PC-3 (cell line): ENCODE measurements at regions not wholly inside any gene's neighbourhood (a gene's known extent, or its start where the extent isn't known, plus 50 kb on each side); places are given as distances from the start of the nearest gene placed in this dataset.

Experiments used
- ATAC-seq: fragments of 200-7000 bp; cut with Tn5 transposase; 2 replicates; pipeline ENCODE4 v1.9.1; 2020; ENCODE audit warnings: mild to moderate bottlenecking, moderate library complexity
- BruUV-seq: library from RNA; stranded (reverse); fragments of 400-500 nt; replicated peaks from 2 replicates; lab custom pipeline; 2021; lab: Mats Ljungman, UMichigan
- CTCF ChIA-PET: fragments of 300-600 bp; sonication (Branson Sonifier 250); formaldehyde crosslinking; loops from one replicate; lab custom pipeline; 2022; ENCODE audit warnings: antibody characterized with exemption; lab: Charles Lee
- POLR2A ChIA-PET: fragments of 300-600 bp; sonication (Branson Sonifier 250); formaldehyde crosslinking; loops from one replicate; lab custom pipeline; 2022; ENCODE audit warnings: antibody characterized with exemption; ENCODE audit not compliant: unreplicated experiment; lab: Charles Lee
- DNase-seq: peaks from one replicate; pipeline ENCODE4 v3.0.0-alpha.2; 2015
- H2AFZ ChIP-seq: fragments of 300-600 bp; sonication (generic); 2 replicates; pipeline ENCODE4 v1.6.0; 2016; ENCODE audit warnings: antibody characterized with exemption, low read length
- H3F3A ChIP-seq: fragments of 300-600 bp; sonication (generic); one replicate; pipeline ENCODE4 v1.6.0; 2017; ENCODE audit warnings: antibody characterized with exemption, low read length, control low read depth, mild to moderate bottlenecking; ENCODE audit not compliant: unreplicated experiment
- H3K27ac ChIP-seq: fragments of 300-600 bp; sonication (generic); 2 replicates; pipeline ENCODE4 v1.5.1; 2016; ENCODE audit warnings: mild to moderate bottlenecking, low read length
- H3K27me3 ChIP-seq: fragments of 300-600 bp; sonication (generic); 2 replicates; pipeline ENCODE4 v1.6.1; 2016; ENCODE audit warnings: low read length, mixed read lengths
- H3K36me3 ChIP-seq: fragments of 300-600 bp; sonication (generic); 2 replicates; pipeline ENCODE4 v1.6.1; 2016; ENCODE audit warnings: low read depth, mixed run types, low read length, mixed read lengths
- H3K4me1 ChIP-seq: fragments of 300-600 bp; sonication (generic); 2 replicates; pipeline ENCODE4 v1.5.1; 2016; ENCODE audit warnings: low read length; ENCODE audit not compliant: insufficient read depth
- H3K4me2 ChIP-seq: fragments of 300-600 bp; sonication (generic); 2 replicates; pipeline ENCODE4 v1.6.0; 2016; ENCODE audit warnings: low read length
- H3K4me3 ChIP-seq: fragments of 300-600 bp; sonication (generic); 2 replicates; pipeline ENCODE4 v1.5.1; 2016; ENCODE audit warnings: mild to moderate bottlenecking, low read length, mixed read lengths
- H3K79me2 ChIP-seq: fragments of 300-600 bp; sonication (generic); 2 replicates; pipeline ENCODE4 v1.6.1; 2017; ENCODE audit warnings: low read length, mixed read lengths
- H3K9ac ChIP-seq: fragments of 300-600 bp; sonication (generic); 2 replicates; pipeline ENCODE4 v1.6.0; 2016; ENCODE audit warnings: mild to moderate bottlenecking, low read length
- H3K9me2 ChIP-seq: fragments of 300-600 bp; sonication (generic); replicated peaks from 2 replicates; pipeline ENCODE4 v1.6.1; 2016; ENCODE audit warnings: mixed run types, low read length, mixed read lengths
- H3K9me3 ChIP-seq: fragments of 300-600 bp; sonication (generic); 2 replicates; pipeline ENCODE4 v1.6.1; 2016; ENCODE audit warnings: low read length, mixed read lengths
- H4K20me1 ChIP-seq: fragments of 300-600 bp; sonication (generic); 2 replicates; pipeline ENCODE4 v1.6.1; 2016; ENCODE audit warnings: low read length, mixed read lengths
- EZH2 ChIP-seq: fragments of 300-600 bp; sonication (generic); IDR thresholded peaks from one replicate; pipeline ENCODE4 v1.6.1; 2017; ENCODE audit warnings: antibody characterized with exemption, mild to moderate bottlenecking, low read length; ENCODE audit not compliant: unreplicated experiment
- EZH2phosphoT487 ChIP-seq: fragments of 300-600 bp; sonication (generic); IDR thresholded peaks from 2 replicates; pipeline ENCODE4 v1.6.1; 2018; ENCODE audit warnings: mild to moderate bottlenecking, antibody characterized with exemption, low read length, borderline replicate concordance
- intact Hi-C: fragments of 100-400 bp; cut with micrococcal nuclease; formaldehyde crosslinking; loops from 2 replicates; pipeline ENCODE4 v1.9.0; 2023
- TF ChIP-seq, protein P1 (sequence below): fragments of 300-600 bp; sonication (generic); conservative IDR thresholded peaks from 2 replicates; pipeline ENCODE4 v1.5.1; 2017; ENCODE audit warnings: antibody characterized with exemption, low read depth, mild to moderate bottlenecking, low read length

DNA sequence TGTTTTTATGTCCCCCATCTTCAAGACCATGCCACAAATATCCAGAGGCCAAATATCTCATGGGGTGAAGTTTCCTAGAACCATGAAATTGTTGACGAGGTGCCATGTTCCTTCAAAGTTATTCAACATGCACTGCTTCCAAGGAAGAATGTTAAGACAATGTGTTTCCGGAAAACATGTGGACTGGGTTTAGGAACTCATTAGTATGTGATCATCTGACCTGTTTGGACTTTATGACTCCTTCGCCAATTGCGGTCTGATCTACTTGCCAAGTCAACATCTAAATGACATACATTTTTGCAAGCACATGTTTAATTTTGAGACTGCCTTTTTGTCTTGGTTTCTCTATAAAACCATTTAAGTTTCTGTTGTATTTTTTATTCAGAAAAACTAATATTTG lies 234.8 kb downstream of the MAF start:
- H3K27ac ChIP-seq, result no peak overlapping the region

DNA sequence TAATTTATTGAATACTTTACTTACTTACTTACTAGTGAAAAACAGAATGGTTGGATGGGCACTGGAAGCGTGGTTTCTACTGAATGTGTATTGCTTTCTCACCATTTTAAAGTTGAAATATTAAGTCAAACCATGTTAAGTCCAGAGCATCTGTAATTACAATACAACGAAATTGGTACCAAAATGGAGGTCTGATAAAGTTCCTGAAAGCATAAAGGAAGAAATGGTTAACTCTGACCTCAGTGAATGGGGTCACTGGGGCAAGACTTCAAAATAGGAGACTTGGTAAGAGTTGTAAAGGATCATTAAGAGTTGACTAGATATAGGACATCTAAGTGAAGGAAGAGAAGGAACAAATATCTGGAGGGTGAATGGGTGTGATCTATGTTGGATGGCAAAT lies 237.1 kb downstream of the MAF start:
- Histone ChIP-seq H3K4me1 (no peaks in the 10 kb centered on the region), H3K27ac (no peak overlapping the region), H4K20me1 (no peaks in the 10 kb centered on the region), H3K79me2 (no peaks in the 10 kb centered on the region), H3K9me3 (no peaks in the 10 kb centered on the region), H3K36me3 (no peaks in the 10 kb centered on the region), H3K4me2 (no peak overlapping the region), H3K9ac (no peak overlapping the region), H2AFZ (no peak overlapping the region), H3K4me3 (no peak overlapping the region), H3K9me2 (no peaks in the 10 kb centered on the region), H3F3A (no peaks in the 10 kb centered on the region), H3K27me3 (no peaks in the 10 kb centered on the region)
- CTCF ChIA-PET, result no interaction called here
- no TSS peak for BruUV-seq
- POLR2A ChIA-PET, result no interaction called here
- no peak for TF ChIP-seq EZH2phosphoT487
- TF ChIP-seq, protein P1, sequence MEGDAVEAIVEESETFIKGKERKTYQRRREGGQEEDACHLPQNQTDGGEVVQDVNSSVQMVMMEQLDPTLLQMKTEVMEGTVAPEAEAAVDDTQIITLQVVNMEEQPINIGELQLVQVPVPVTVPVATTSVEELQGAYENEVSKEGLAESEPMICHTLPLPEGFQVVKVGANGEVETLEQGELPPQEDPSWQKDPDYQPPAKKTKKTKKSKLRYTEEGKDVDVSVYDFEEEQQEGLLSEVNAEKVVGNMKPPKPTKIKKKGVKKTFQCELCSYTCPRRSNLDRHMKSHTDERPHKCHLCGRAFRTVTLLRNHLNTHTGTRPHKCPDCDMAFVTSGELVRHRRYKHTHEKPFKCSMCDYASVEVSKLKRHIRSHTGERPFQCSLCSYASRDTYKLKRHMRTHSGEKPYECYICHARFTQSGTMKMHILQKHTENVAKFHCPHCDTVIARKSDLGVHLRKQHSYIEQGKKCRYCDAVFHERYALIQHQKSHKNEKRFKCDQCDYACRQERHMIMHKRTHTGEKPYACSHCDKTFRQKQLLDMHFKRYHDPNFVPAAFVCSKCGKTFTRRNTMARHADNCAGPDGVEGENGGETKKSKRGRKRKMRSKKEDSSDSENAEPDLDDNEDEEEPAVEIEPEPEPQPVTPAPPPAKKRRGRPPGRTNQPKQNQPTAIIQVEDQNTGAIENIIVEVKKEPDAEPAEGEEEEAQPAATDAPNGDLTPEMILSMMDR, result no peak
- ATAC-seq, result no peak
- no peak for DNase-seq
- intact Hi-C loops, result no loop called here

More for the DNA sequence above, 234.8 kb downstream of the MAF start:
- no peaks in the 10 kb centered on the region for H3K36me3 ChIP-seq
- no peaks in the 10 kb centered on the region for H3F3A ChIP-seq
- TF ChIP-seq EZH2 (no peak), EZH2phosphoT487 (no peak)
- TF ChIP-seq, protein P1, result no peak
- ATAC-seq (no peak), DNase-seq (no peak)
- H3K4me1 ChIP-seq, result no peaks in the 10 kb centered on the region
- H3K9ac ChIP-seq, result no peak overlapping the region
- POLR2A ChIA-PET, result no interaction called here
- no peak overlapping the region for H3K4me2 ChIP-seq
- H3K4me3 ChIP-seq, result no peak overlapping the region
- no peaks in the 10 kb centered on the region for H3K9me2 ChIP-seq
- H3K27me3 ChIP-seq, result no peaks in the 10 kb centered on the region
- no peaks in the 10 kb centered on the region for H3K79me2 ChIP-seq
- intact Hi-C loops, result no loop called here
- H3K9me3 ChIP-seq, result no peaks in the 10 kb centered on the region
- no TSS peak for BruUV-seq
- H4K20me1 ChIP-seq, result no peaks in the 10 kb centered on the region
- no peak overlapping the region for H2AFZ ChIP-seq
- CTCF ChIA-PET, result no interaction called here

DNA sequence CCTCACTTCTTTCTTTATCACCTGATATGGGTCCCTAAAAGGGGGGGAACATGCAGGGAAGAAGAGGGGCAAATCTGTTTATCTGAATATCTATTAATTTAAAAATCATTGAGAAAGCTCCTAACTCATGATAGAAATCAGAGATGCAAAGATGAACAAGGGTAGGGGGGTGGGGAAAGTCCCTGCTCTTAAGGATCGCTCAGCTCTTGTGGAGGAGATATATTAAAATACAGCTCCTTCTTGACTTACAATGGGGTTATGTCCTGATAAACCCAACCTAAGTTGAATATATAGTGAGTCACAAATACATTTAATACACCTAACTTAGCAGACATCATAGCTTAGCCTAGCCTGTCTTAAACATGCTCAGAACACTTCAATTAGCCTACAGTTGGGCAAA lies 237.5 kb downstream of the MAF start:
- no TSS peak for BruUV-seq
- H3K9ac ChIP-seq, result no peak overlapping the region
- no peak overlapping the region for H3K27ac ChIP-seq
- H3F3A ChIP-seq, result no peaks in the 10 kb centered on the region
- H2AFZ ChIP-seq, result no peak overlapping the region
- H3K9me3 ChIP-seq, result no peaks in the 10 kb centered on the region
- H3K79me2 ChIP-seq, result no peaks in the 10 kb centered on the region
- no peaks in the 10 kb centered on the region for H4K20me1 ChIP-seq
- no peaks in the 10 kb centered on the region for H3K36me3 ChIP-seq
- no peak for TF ChIP-seq EZH2phosphoT487
- TF ChIP-seq, protein P1, result no peak
- TF ChIP-seq EZH2, result no peak
- no peaks in the 10 kb centered on the region for H3K9me2 ChIP-seq
- no peak overlapping the region for H3K4me3 ChIP-seq
- ChIA-PET POLR2A (no interaction called here), CTCF (no interaction called here)
- intact Hi-C loops, result no loop called here
- ATAC-seq, result no peak
- no peaks in the 10 kb centered on the region for H3K27me3 ChIP-seq
- H3K4me1 ChIP-seq, result no peaks in the 10 kb centered on the region
- no peak for DNase-seq
- no peak overlapping the region for H3K4me2 ChIP-seq
